HFFc6 (cell line): ENCODE measurements at regions not wholly inside any gene's neighbourhood (a gene's known extent, or its start where the extent isn't known, plus 50 kb on each side); places are given as distances from the start of the nearest gene placed in this dataset.

Experiments
- DNase-seq: peaks from one replicate; pipeline ENCODE4 v3.0.0-alpha.2; 2018
- H3K27ac Mint-ChIP-seq: 2 replicates; pipeline ENCODE4 v1.8.0; 2020; ENCODE audit warnings: mild to moderate bottlenecking, mixed read lengths
- H3K27me3 Mint-ChIP-seq: 2 replicates; pipeline ENCODE4 v1.8.0; 2021; ENCODE audit warnings: mild to moderate bottlenecking, moderate library complexity, mixed read lengths; ENCODE audit not compliant: insufficient read depth
- H3K36me3 Mint-ChIP-seq: 2 replicates; pipeline ENCODE4 v1.8.0; 2021; ENCODE audit warnings: low read depth, mixed read lengths
- H3K4me1 Mint-ChIP-seq: 2 replicates; pipeline ENCODE4 v1.8.0; 2020; ENCODE audit warnings: low read depth, mixed read lengths
- H3K4me3 Mint-ChIP-seq: 2 replicates; pipeline ENCODE4 v1.8.0; 2020; ENCODE audit warnings: mild to moderate bottlenecking, moderate library complexity, mixed read lengths
- H3K9me3 Mint-ChIP-seq: 2 replicates; pipeline ENCODE4 v1.8.0; 2020; ENCODE audit warnings: mild to moderate bottlenecking, mixed read lengths
- CTCF ChIP-seq: fragments of 200-600 bp; sonication (generic); IDR thresholded peaks from 2 replicates; pipeline ENCODE4 v1.5.0; 2021; ENCODE audit warnings: antibody characterized with exemption, mild to moderate bottlenecking

- Mint-ChIP-seq H3K9me3 (no peaks in the 10 kb centered on the region), H3K36me3 (no peaks in the 10 kb centered on the region; the same call in 1 of the 2 replicates), H3K27ac (no peak overlapping the region), H3K27me3 (no peaks in the 10 kb centered on the region), H3K4me3 (no peak overlapping the region), H3K4me1 (peaks cover 62% of the 10 kb centered on the region)
- DNase-seq = no peak
- TF ChIP-seq CTCF = no peak
Measured at GRCh38 chr4:27888505-27888904, 1027.9 kb downstream of the STIM2 start.

- Mint-ChIP-seq H3K4me3 (no peak overlapping the region), H3K4me1 (peaks cover 40% of the 10 kb centered on the region), H3K9me3 (no peaks in the 10 kb centered on the region), H3K36me3 (no peaks in the 10 kb centered on the region; the same call in 1 of the 2 replicates), H3K27me3 (no peaks in the 10 kb centered on the region), H3K27ac (peak overlapping the region; percentile 7; the same call in 1 of the 2 replicates)
- DNase-seq = peak; percentile 46
- TF ChIP-seq CTCF = no peak
Measured at GRCh38 chr4:27894951-27895350, 1034.3 kb downstream of the STIM2 start.

GRCh38 chr4:27908356-27908755 lies 1047.7 kb downstream of the STIM2 start:
- Mint-ChIP-seq H3K27ac (no peak overlapping the region), H3K36me3 (no peaks in the 10 kb centered on the region; the same call in 1 of the 2 replicates), H3K4me3 (peak overlapping the region; percentile 81), H3K27me3 (no peaks in the 10 kb centered on the region), H3K4me1 (peaks cover 48% of the 10 kb centered on the region), H3K9me3 (no peaks in the 10 kb centered on the region)
- no peak for TF ChIP-seq CTCF
- peak; percentile 11 for DNase-seq

GRCh38 chr4:27910227-27910626 lies 1049.6 kb downstream of the STIM2 start:
- no peak for DNase-seq
- Mint-ChIP-seq H3K27ac (no peak overlapping the region), H3K4me1 (peaks cover 45% of the 10 kb centered on the region), H3K36me3 (no peaks in the 10 kb centered on the region; the same call in 1 of the 2 replicates), H3K9me3 (no peaks in the 10 kb centered on the region), H3K4me3 (no peak overlapping the region), H3K27me3 (no peaks in the 10 kb centered on the region)
- no peak for TF ChIP-seq CTCF

GRCh38 chr4:27911047-27911446 lies 1050.4 kb downstream of the STIM2 start:
- Mint-ChIP-seq H3K4me1 (peaks cover 45% of the 10 kb centered on the region), H3K36me3 (no peaks in the 10 kb centered on the region; the same call in 1 of the 2 replicates), H3K27ac (no peak overlapping the region), H3K4me3 (no peak overlapping the region), H3K9me3 (no peaks in the 10 kb centered on the region), H3K27me3 (no peaks in the 10 kb centered on the region)
- no peak for DNase-seq
- TF ChIP-seq CTCF = no peak

- Mint-ChIP-seq H3K36me3 (no peaks in the 10 kb centered on the region; the same call in 1 of the 2 replicates), H3K27me3 (no peaks in the 10 kb centered on the region), H3K9me3 (no peaks in the 10 kb centered on the region), H3K4me3 (no peak overlapping the region), H3K4me1 (peaks cover 33% of the 10 kb centered on the region), H3K27ac (no peak overlapping the region)
- TF ChIP-seq CTCF = no peak
- DNase-seq = no peak
Measured at GRCh38 chr4:27913738-27914137, 1053.1 kb downstream of the STIM2 start.
